Hepatocyte (in vitro differentiated cells): ENCODE measurements at regions not wholly inside any gene's neighbourhood (a gene's known extent, or its start where the extent isn't known, plus 50 kb on each side); places are given as distances from the start of the nearest gene placed in this dataset.

ENCODE experiments used
- CTCF ChIP-seq: fragments of 200-600 bp; sonication (generic); IDR thresholded peaks from 2 replicates; pipeline ENCODE4 v1.5.1; 2016; ENCODE audit warnings: antibody characterized with exemption, mild to moderate bottlenecking; ENCODE audit not compliant: poor library complexity
- EZH2 ChIP-seq: fragments of 200-600 bp; sonication (generic); IDR thresholded peaks from 2 replicates; pipeline ENCODE4 v1.6.1; 2016; ENCODE audit warnings: antibody characterized with exemption, mild to moderate bottlenecking, borderline replicate concordance
- EZH2phosphoT487 ChIP-seq: fragments of 200-600 bp; sonication (generic); IDR thresholded peaks from one replicate; pipeline ENCODE4 v1.6.1; 2018; ENCODE audit warnings: antibody characterized with exemption, mild to moderate bottlenecking, low read depth, moderate library complexity; ENCODE audit not compliant: unreplicated experiment, severe bottlenecking

DNA sequence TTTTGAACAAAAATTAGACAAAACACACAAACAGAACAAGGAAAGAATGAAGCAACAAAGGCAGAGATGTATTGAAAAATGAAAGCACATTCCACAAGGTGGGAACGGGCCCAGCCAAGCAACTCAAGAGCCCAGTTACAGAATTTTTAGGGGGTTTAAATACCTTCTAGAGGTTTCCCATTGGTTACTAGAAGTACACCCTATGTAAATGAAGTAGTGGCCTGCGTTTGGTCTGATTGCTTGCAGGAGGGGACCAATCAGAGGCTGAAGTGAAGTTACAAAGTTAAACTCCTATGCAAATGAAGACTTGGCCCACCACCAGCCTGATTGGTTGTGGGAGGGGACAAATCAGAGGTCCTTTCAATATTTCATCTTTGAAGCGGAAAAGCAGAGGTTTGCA is 593.7 kb upstream of the MMS22L start:
- no peak for TF ChIP-seq CTCF
- TF ChIP-seq EZH2, result no peak
- no peak for TF ChIP-seq EZH2phosphoT487
